ENCODE measurements at regions not wholly inside any gene's neighbourhood (a gene's known extent, or its start where the extent isn't known, plus 50 kb on each side); places are given as distances from the start of the nearest gene placed in this dataset.

DNA sequence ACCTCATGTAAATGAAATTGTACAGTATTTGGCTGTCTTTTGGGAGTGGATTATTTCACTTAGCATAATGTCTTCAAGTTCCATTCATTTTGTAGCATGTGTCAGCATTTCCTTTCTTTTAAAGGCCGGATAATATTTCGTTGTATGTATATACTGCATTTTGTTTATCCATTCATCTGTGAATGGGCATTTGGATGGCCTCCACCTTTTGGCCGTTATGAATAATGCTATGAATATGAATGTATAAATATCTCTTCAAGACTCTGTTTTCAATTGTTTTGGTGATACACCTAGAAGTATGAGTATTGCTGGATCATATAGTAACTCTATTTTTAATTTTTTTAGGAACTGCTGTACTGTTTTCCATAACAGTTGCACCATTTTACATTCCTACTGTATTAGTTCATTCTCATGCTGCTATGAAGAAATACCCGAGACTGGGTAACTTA, 164.9 kb downstream of the DYRK2 start:
- Histone ChIP-seq H3K79me2 (ENCODE audit: insufficient read depth, low read length) (no peaks in the 10 kb centered on the region), H3K9me3 (ENCODE audit: insufficient read depth, low read length) (0 out of 2 replicates have a peak, but pooled peaks cover 4% of the 10 kb centered on the region), H3K4me2 (ENCODE audit: low read depth, low read length, poor library complexity, severe bottlenecking) (no peak overlapping the region), H3F3A (ENCODE audit: insufficient read depth) (no peaks in the 10 kb centered on the region), H3K36me3 (ENCODE audit: low read length) (no peaks in the 10 kb centered on the region), H4K20me1 (ENCODE audit: low read depth, low read length) (no peaks in the 10 kb centered on the region), H3K9ac (ENCODE audit: low read length) (no peak overlapping the region), H3K9me2 (replicated peaks; ENCODE audit: insufficient read depth, low read length) (no peaks in the 10 kb centered on the region), H3K27ac (ENCODE audit: low read depth, low read length) (no peak overlapping the region), H3K27me3 (ENCODE audit: low read length) (no peaks in the 10 kb centered on the region), H2AFZ (ENCODE audit: low read depth, low read length, severe bottlenecking) (no peak overlapping the region), H3K4me3 (ENCODE audit: insufficient read depth, low read length, poor library complexity, severe bottlenecking) (no peak overlapping the region)
- TF ChIP-seq EZH2phosphoT487 (conservative IDR thresholded peaks at IDR 0.05; ENCODE audit: low read length), result no peak
- TF ChIP-seq, protein P1, sequence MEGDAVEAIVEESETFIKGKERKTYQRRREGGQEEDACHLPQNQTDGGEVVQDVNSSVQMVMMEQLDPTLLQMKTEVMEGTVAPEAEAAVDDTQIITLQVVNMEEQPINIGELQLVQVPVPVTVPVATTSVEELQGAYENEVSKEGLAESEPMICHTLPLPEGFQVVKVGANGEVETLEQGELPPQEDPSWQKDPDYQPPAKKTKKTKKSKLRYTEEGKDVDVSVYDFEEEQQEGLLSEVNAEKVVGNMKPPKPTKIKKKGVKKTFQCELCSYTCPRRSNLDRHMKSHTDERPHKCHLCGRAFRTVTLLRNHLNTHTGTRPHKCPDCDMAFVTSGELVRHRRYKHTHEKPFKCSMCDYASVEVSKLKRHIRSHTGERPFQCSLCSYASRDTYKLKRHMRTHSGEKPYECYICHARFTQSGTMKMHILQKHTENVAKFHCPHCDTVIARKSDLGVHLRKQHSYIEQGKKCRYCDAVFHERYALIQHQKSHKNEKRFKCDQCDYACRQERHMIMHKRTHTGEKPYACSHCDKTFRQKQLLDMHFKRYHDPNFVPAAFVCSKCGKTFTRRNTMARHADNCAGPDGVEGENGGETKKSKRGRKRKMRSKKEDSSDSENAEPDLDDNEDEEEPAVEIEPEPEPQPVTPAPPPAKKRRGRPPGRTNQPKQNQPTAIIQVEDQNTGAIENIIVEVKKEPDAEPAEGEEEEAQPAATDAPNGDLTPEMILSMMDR (IDR thresholded peaks at IDR 0.05; ENCODE audit: insufficient read depth, low read length, poor library complexity, severe bottlenecking), result no peak

DNA sequence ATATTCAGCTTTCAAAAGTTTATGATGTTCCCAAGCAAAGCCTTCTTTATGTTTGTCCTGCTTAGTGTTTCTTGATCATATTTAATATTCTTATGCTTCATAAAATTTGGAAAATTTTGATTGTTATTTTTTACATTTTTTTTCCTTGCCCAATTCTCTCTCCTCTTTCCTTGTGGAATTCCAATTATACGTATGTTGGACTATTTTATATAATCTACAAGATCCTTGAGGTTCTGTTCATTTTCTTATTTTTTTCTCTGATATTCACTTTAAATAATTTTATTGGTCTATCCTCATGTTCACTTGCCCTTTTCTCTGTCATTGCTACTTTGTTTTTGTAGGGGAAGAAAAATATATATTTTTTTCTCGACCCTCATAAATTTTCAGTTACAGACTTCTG, 167.7 kb downstream of the DYRK2 start:
- no peaks in the 10 kb centered on the region for H3K79me2 ChIP-seq (ENCODE audit: insufficient read depth, low read length)
- no peaks in the 10 kb centered on the region for H3K9me2 ChIP-seq (replicated peaks; ENCODE audit: insufficient read depth, low read length)
- no peak overlapping the region for H3K4me3 ChIP-seq (ENCODE audit: insufficient read depth, low read length, poor library complexity, severe bottlenecking)
- H4K20me1 ChIP-seq (ENCODE audit: low read depth, low read length), result no peaks in the 10 kb centered on the region
- TF ChIP-seq, protein P1 (IDR thresholded peaks at IDR 0.05; ENCODE audit: insufficient read depth, low read length, poor library complexity, severe bottlenecking), result no peak
- TF ChIP-seq EZH2phosphoT487 (conservative IDR thresholded peaks at IDR 0.05; ENCODE audit: low read length), result no peak
- no peaks in the 10 kb centered on the region for H3K27me3 ChIP-seq (ENCODE audit: low read length)
- no peaks in the 10 kb centered on the region for H3K36me3 ChIP-seq (ENCODE audit: low read length)
- no peak overlapping the region for H2AFZ ChIP-seq (ENCODE audit: low read depth, low read length, severe bottlenecking)
- no peak overlapping the region for H3K27ac ChIP-seq (ENCODE audit: low read depth, low read length)
- H3K9ac ChIP-seq (ENCODE audit: low read length), result no peak overlapping the region
- H3K9me3 ChIP-seq (ENCODE audit: insufficient read depth, low read length), result 0 out of 2 replicates have a peak, but pooled peaks cover 4% of the 10 kb centered on the region
- H3F3A ChIP-seq (ENCODE audit: insufficient read depth), result no peaks in the 10 kb centered on the region
- H3K4me2 ChIP-seq (ENCODE audit: low read depth, low read length, poor library complexity, severe bottlenecking), result no peak overlapping the region

DNA sequence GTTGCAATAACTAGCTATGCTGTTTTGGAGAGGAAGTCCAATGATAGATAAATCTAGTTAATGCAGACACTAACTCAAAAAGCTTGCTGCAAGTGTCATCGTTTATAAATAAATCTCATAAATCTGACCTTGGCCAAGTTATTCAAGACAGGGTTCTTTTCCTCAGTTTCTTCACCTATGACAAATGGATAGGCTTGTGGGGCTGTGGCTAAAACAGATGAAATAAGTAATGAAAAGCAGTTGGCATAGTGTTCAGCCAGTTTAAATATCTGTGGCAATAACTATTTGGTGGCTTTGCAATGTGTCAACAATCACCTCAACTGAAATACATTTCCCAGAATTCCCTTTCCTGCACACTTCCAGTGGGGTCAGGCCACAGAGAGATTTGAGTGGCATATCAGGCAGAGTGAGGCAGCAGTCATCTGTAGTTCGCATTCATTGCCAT, 169.9 kb downstream of the DYRK2 start:
- no peak for TF ChIP-seq EZH2phosphoT487 (conservative IDR thresholded peaks at IDR 0.05; ENCODE audit: low read length)
- TF ChIP-seq, protein P1 (IDR thresholded peaks at IDR 0.05; ENCODE audit: insufficient read depth, low read length, poor library complexity, severe bottlenecking), result no peak
- H3K27ac ChIP-seq (ENCODE audit: low read depth, low read length), result no peak overlapping the region
- H2AFZ ChIP-seq (ENCODE audit: low read depth, low read length, severe bottlenecking), result no peak overlapping the region
- no peaks in the 10 kb centered on the region for H4K20me1 ChIP-seq (ENCODE audit: low read depth, low read length)
- H3F3A ChIP-seq (ENCODE audit: insufficient read depth), result no peaks in the 10 kb centered on the region
- no peaks in the 10 kb centered on the region for H3K27me3 ChIP-seq (ENCODE audit: low read length)
- no peak overlapping the region for H3K9ac ChIP-seq (ENCODE audit: low read length)
- 0 out of 2 replicates have a peak, but pooled peaks cover 4% of the 10 kb centered on the region for H3K9me3 ChIP-seq (ENCODE audit: insufficient read depth, low read length)
- H3K9me2 ChIP-seq (replicated peaks; ENCODE audit: insufficient read depth, low read length), result no peaks in the 10 kb centered on the region
- H3K36me3 ChIP-seq (ENCODE audit: low read length), result no peaks in the 10 kb centered on the region
- no peak overlapping the region for H3K4me3 ChIP-seq (ENCODE audit: insufficient read depth, low read length, poor library complexity, severe bottlenecking)
- no peak overlapping the region for H3K4me2 ChIP-seq (ENCODE audit: low read depth, low read length, poor library complexity, severe bottlenecking)
- no peaks in the 10 kb centered on the region for H3K79me2 ChIP-seq (ENCODE audit: insufficient read depth, low read length)

Measured in SU-DHL-6 (cell line).